Osteoblast (primary cell): ENCODE measurements at regions not wholly inside any gene's neighbourhood (a gene's known extent, or its start where the extent isn't known, plus 50 kb on each side); places are given as distances from the start of the nearest gene placed in this dataset.

Experiments
- DNase-seq: peaks from one replicate; pipeline ENCODE4 v3.0.0; 2011; ENCODE audit warnings: low spot score, mixed read lengths; ENCODE audit not compliant: insufficient read length; ENCODE audit errors: missing footprints
- H2AFZ ChIP-seq: 2 replicates; pipeline ENCODE4 v1.6.0; 2011; ENCODE audit warnings: mild to moderate bottlenecking, low read length
- H3K27ac ChIP-seq: 2 replicates; pipeline ENCODE4 v1.5.1; 2011; ENCODE audit warnings: mild to moderate bottlenecking, low read depth, low read length, moderate library complexity
- H3K27me3 ChIP-seq: 2 replicates; pipeline ENCODE4 v1.6.0; 2012; ENCODE audit warnings: mild to moderate bottlenecking, control low read depth, inconsistent platforms, low read length, moderate library complexity; ENCODE audit not compliant: insufficient read depth
- H3K36me3 ChIP-seq: 2 replicates; pipeline ENCODE4 v1.5.1; 2011; ENCODE audit warnings: mild to moderate bottlenecking, low read length, control low read depth, moderate library complexity; ENCODE audit not compliant: insufficient read depth
- H3K4me1 ChIP-seq: 2 replicates; pipeline ENCODE4 v1.5.1; 2011; ENCODE audit warnings: mild to moderate bottlenecking, low read length, control low read depth, moderate library complexity; ENCODE audit not compliant: insufficient read depth
- H3K4me2 ChIP-seq: 2 replicates; pipeline ENCODE4 v1.6.0; 2011; ENCODE audit warnings: mild to moderate bottlenecking, low read length; ENCODE audit not compliant: insufficient read depth
- H3K4me3 ChIP-seq: fragments of 200-600 bp; sonication (generic); 3 replicates; pipeline ENCODE4 v1.5.1; 2012; ENCODE audit warnings: mild to moderate bottlenecking, low read length, inconsistent platforms; ENCODE audit not compliant: insufficient read depth
- H3K79me2 ChIP-seq: 2 replicates; pipeline ENCODE4 v1.6.0; 2012; ENCODE audit warnings: mild to moderate bottlenecking, low read length, control low read depth, inconsistent platforms; ENCODE audit not compliant: insufficient read depth
- H3K9me3 ChIP-seq: 2 replicates; pipeline ENCODE4 v1.5.1; 2011; ENCODE audit warnings: low read depth, low read length, control low read depth
- H4K20me1 ChIP-seq: 2 replicates; pipeline ENCODE4 v1.6.0; 2012; ENCODE audit warnings: mild to moderate bottlenecking, low read length, control low read depth; ENCODE audit not compliant: insufficient read depth
- TF ChIP-seq, protein P1 (sequence below): IDR thresholded peaks from 2 replicates; pipeline ENCODE4 v1.5.1; 2011; ENCODE audit warnings: mild to moderate bottlenecking, low read depth, low read length, moderate library complexity; ENCODE audit errors: extremely low read depth

GRCh38 chr21:41068967-41069642 is 98.9 kb upstream of the BACE2 start:
- no peak overlapping the region for H3K27ac ChIP-seq
- H3K9me3 ChIP-seq: no peaks in the 10 kb centered on the region
- no peaks in the 10 kb centered on the region for H3K27me3 ChIP-seq
- H4K20me1 ChIP-seq: no peaks in the 10 kb centered on the region
- no peak overlapping the region for H3K4me3 ChIP-seq
- TF ChIP-seq, protein P1, sequence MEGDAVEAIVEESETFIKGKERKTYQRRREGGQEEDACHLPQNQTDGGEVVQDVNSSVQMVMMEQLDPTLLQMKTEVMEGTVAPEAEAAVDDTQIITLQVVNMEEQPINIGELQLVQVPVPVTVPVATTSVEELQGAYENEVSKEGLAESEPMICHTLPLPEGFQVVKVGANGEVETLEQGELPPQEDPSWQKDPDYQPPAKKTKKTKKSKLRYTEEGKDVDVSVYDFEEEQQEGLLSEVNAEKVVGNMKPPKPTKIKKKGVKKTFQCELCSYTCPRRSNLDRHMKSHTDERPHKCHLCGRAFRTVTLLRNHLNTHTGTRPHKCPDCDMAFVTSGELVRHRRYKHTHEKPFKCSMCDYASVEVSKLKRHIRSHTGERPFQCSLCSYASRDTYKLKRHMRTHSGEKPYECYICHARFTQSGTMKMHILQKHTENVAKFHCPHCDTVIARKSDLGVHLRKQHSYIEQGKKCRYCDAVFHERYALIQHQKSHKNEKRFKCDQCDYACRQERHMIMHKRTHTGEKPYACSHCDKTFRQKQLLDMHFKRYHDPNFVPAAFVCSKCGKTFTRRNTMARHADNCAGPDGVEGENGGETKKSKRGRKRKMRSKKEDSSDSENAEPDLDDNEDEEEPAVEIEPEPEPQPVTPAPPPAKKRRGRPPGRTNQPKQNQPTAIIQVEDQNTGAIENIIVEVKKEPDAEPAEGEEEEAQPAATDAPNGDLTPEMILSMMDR: peak; percentile 65
- peak overlapping the region; percentile 39 for H3K4me2 ChIP-seq
- peak; percentile 89 for DNase-seq
- no peaks in the 10 kb centered on the region for H3K79me2 ChIP-seq
- H3K36me3 ChIP-seq: no peaks in the 10 kb centered on the region
- peak overlapping the region; percentile 51 for H2AFZ ChIP-seq
- no peaks in the 10 kb centered on the region for H3K4me1 ChIP-seq

DNA sequence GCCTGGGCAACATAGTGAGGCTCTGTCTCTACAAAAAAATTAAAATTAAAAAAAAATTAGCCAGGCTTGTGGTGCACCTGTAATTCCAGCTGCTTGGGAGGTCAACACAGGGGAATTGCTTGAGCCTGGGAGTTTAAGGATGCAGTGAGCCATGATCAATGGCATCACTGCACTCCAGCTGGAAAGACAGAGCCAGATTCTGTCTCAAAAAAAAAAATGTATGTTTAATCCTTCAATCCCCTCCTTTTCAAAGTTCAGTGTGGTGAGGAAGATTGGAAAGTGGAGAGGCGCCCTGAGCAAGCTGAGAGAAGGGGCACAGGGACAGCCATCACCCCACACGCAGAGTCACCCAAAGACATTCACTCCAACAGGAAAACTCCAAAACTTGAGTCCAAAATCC is 97.7 kb upstream of the BACE2 start:
- Histone ChIP-seq H3K4me2 (no peak overlapping the region), H3K9me3 (no peaks in the 10 kb centered on the region), H3K36me3 (no peaks in the 10 kb centered on the region), H4K20me1 (no peaks in the 10 kb centered on the region), H3K4me1 (no peaks in the 10 kb centered on the region), H3K27me3 (no peaks in the 10 kb centered on the region), H3K27ac (no peak overlapping the region), H3K4me3 (no peak overlapping the region), H3K79me2 (no peaks in the 10 kb centered on the region), H2AFZ (no peak overlapping the region)
- DNase-seq: no peak
- TF ChIP-seq, protein P1: no peak

GRCh38 chr21:41071258-41072171 is 96.4 kb upstream of the BACE2 start:
- Histone ChIP-seq H3K4me2 (no peak overlapping the region), H3K27ac (no peak overlapping the region), H3K27me3 (no peaks in the 10 kb centered on the region), H2AFZ (no peak overlapping the region), H3K4me3 (no peak overlapping the region), H3K9me3 (no peaks in the 10 kb centered on the region), H3K4me1 (no peaks in the 10 kb centered on the region), H4K20me1 (no peaks in the 10 kb centered on the region), H3K79me2 (no peaks in the 10 kb centered on the region), H3K36me3 (no peaks in the 10 kb centered on the region)
- no peak for DNase-seq
- TF ChIP-seq, protein P1: no peak

GRCh38 chr21:41073558-41073957 is 94.4 kb upstream of the BACE2 start:
- H3K4me2 ChIP-seq: no peak overlapping the region

More at GRCh38 chr21:41073558-41073957, 94.4 kb upstream of the BACE2 start:
- TF ChIP-seq, protein P1: no peak
- Histone ChIP-seq H2AFZ (no peak overlapping the region), H3K27ac (no peak overlapping the region), H3K27me3 (no peaks in the 10 kb centered on the region), H3K36me3 (no peaks in the 10 kb centered on the region), H3K4me1 (no peaks in the 10 kb centered on the region), H4K20me1 (no peaks in the 10 kb centered on the region), H3K4me3 (no peak overlapping the region), H3K79me2 (no peaks in the 10 kb centered on the region), H3K9me3 (no peaks in the 10 kb centered on the region)
- no peak for DNase-seq
